ENCODE measurements at regions not wholly inside any gene's neighbourhood (a gene's known extent, or its start where the extent isn't known, plus 50 kb on each side); places are given as distances from the start of the nearest gene placed in this dataset.

GRCh38 chr22:49263101-49263500 lies 564.6 kb downstream of the BRD1 start:
- H3K4me1 ChIP-seq (ENCODE audit: insufficient read depth, low read length), result no peaks in the 10 kb centered on the region
- no peaks in the 10 kb centered on the region for H3K79me2 ChIP-seq (ENCODE audit: insufficient read depth, low read length)
- DNase-seq (ENCODE audit: low spot score), result no peak
- no peaks in the 10 kb centered on the region for H3K36me3 ChIP-seq (replicated peaks in 1 of 2; ENCODE audit: control insufficient read depth in 1 of 2, insufficient read depth in 2 of 2, low read length in 2 of 2)
- BruUV-seq (replicated peaks), result no TSS peak
- no peak overlapping the region for H3K4me3 ChIP-seq (replicated peaks in 1 of 3; ENCODE audit: insufficient read depth in 1 of 3, low read depth in 2 of 3, low read length in 3 of 3)
- no peak overlapping the region for H3K9ac ChIP-seq (ENCODE audit: insufficient read depth, low read depth, low read length)
- no peak for ATAC-seq
- POLR2A ChIA-PET, result no interaction called here
- H3K4me2 ChIP-seq (ENCODE audit: low read depth, low read length), result no peak overlapping the region
- no peak for TF ChIP-seq RARG (CRISPR knock-in tag; IDR thresholded peaks at IDR 0.05; ENCODE audit: low read depth)
- no peak for TF ChIP-seq MTA1 (CRISPR knock-in tag; IDR thresholded peaks at IDR 0.05; ENCODE audit: borderline replicate concordance)
- TF ChIP-seq PPARG (CRISPR knock-in tag; conservative IDR thresholded peaks at IDR 0.05), result no peak
- TF ChIP-seq ZNF550 (CRISPR knock-in tag; IDR thresholded peaks at IDR 0.05; ENCODE audit: borderline replicate concordance), result no peak
- TF ChIP-seq NFYB (CRISPR knock-in tag; IDR thresholded peaks at IDR 0.05), result no peak
- no peak for TF ChIP-seq MBD4 (IDR thresholded peaks at IDR 0.05; ENCODE audit: borderline replicate concordance, low read length)
- no peak for TF ChIP-seq SCMH1 (CRISPR knock-in tag; IDR thresholded peaks at IDR 0.05; ENCODE audit: borderline replicate concordance)
- no peak for TF ChIP-seq CREB1 (IDR thresholded peaks at IDR 0.05)
- TF ChIP-seq CREB1 (CRISPR knock-in tag; IDR thresholded peaks at IDR 0.05), result no peak
- no peak for TF ChIP-seq U2AF2 (IDR thresholded peaks at IDR 0.05; ENCODE audit: low read depth, low read length)
- TF ChIP-seq KLF12 (CRISPR knock-in tag; IDR thresholded peaks at IDR 0.05; ENCODE audit: borderline replicate concordance), result no peak
- TF ChIP-seq SMYD3 (CRISPR knock-in tag; IDR thresholded peaks at IDR 0.05), result no peak
- no peak for TF ChIP-seq ADNP (CRISPR knock-in tag; IDR thresholded peaks at IDR 0.05)
- no peak for TF ChIP-seq ZNF775 (CRISPR knock-in tag; IDR thresholded peaks at IDR 0.05; ENCODE audit: borderline replicate concordance)
- no peak for TF ChIP-seq THAP7 (CRISPR knock-in tag; IDR thresholded peaks at IDR 0.05)
- no peak for TF ChIP-seq FOXO4 (CRISPR knock-in tag; conservative IDR thresholded peaks at IDR 0.05)
- TF ChIP-seq ARHGAP35 (CRISPR knock-in tag; IDR thresholded peaks at IDR 0.05; ENCODE audit: borderline replicate concordance), result no peak
- 0% methylated on average over 6 of the region's 15 CpGs for WGBS (ENCODE audit: low lambda C conversion rate)
- in situ Hi-C loops (cut with HindIII; ENCODE audit: extremely low pct_ligation_motif_present, low pct_unique_long_range_greater_than_20kb), result no loop called here
- H3K9me3 ChIP-seq (ENCODE audit: low read length), result no peaks in the 10 kb centered on the region
- CTCF ChIA-PET (ENCODE audit: low intra/inter-chr PET ratio, low total read pairs), result no interaction called here
- FAIRE-seq, result no peak
- intact Hi-C loops (cut with micrococcal nuclease; ENCODE audit: unreplicated experiment), result no loop called here
- H3K27ac ChIP-seq (ENCODE audit: extremely low read length, insufficient read depth, low read length), result no peak overlapping the region
- no peaks in the 10 kb centered on the region for H4K20me1 ChIP-seq (ENCODE audit: insufficient read depth, low read length)
- no peak overlapping the region for H2AFZ ChIP-seq (ENCODE audit: low read length)
- peaks cover 3 to 49% of the 10 kb centered on the region in 2 experiments for H3K27me3 ChIP-seq (ENCODE audit: control insufficient read depth in 1 of 2, insufficient read depth in 2 of 2, low read length in 2 of 2)

Data from HepG2 (cell line).